Psoas muscle (tissue), 7 donors: ENCODE measurements at regions not wholly inside any gene's neighbourhood (a gene's known extent, or its start where the extent isn't known, plus 50 kb on each side); places are given as distances from the start of the nearest gene placed in this dataset.

Source experiments
- ATAC-seq, 4 donors: fragments of 200-7000 bp; cut with Tn5 transposase; one replicate each; pipeline ENCODE4 v1.9.1; 2020; ENCODE audit warnings: moderate library complexity in 3 of 4, mild to moderate bottlenecking in 2 of 4
- DNase-seq, 2 donors: peaks; one replicate each; pipeline ENCODE4 v3.0.0-alpha.2; 2020
- H3K27ac ChIP-seq: fragments of 200-600 bp; one replicate; pipeline ENCODE4 v1.8.0; 2022
- H3K27me3 ChIP-seq, 3 donors: fragments of 200-600 bp in 1 of 3; one replicate each; pipeline versions ENCODE4 v1.6.1 to v1.8.0; 2013 to 2022; ENCODE audit warnings: low read length in 2 of 3, mild to moderate bottlenecking in 2 of 3, moderate library complexity in 1 of 3; ENCODE audit not compliant: insufficient read depth in 3 of 3
- H3K36me3 ChIP-seq, 2 donors: fragments of 200-600 bp in 1 of 2; one replicate each; pipeline versions ENCODE4 v1.6.1 to v1.8.0; 2013 to 2022; ENCODE audit warnings: low read depth in 1 of 2, mild to moderate bottlenecking in 1 of 2, moderate library complexity in 1 of 2; ENCODE audit not compliant: insufficient read depth in 1 of 2
- H3K4me1 ChIP-seq: fragments of 200-600 bp; one replicate; pipeline ENCODE4 v1.8.0; 2022
- H3K4me3 ChIP-seq: fragments of 200-600 bp; one replicate; pipeline ENCODE4 v1.8.0; 2022; ENCODE audit warnings: mild to moderate bottlenecking
- H3K9me3 ChIP-seq: fragments of 200-600 bp; one replicate; pipeline ENCODE4 v1.8.0; 2022
- WGBS, 3 donors: extraction: QIAGEN DNeasy Blood & Tissue Kit; methylation state at CpG; one replicate each; pipeline versions ENCODE4 v1.1.6 to v1.1.7; 2013; 5-methylcytosine and 5-hydroxymethylcytosine counted together
- intact Hi-C, 2 donors: fragments of 100-400 bp; cut with DNase I; formaldehyde crosslinking; loops; one replicate each; pipeline versions ENCODE4 v1.11.0 to v1.14.2; 2022
- TF ChIP-seq, protein P1 (sequence below): fragments of 200-600 bp; IDR thresholded peaks from one replicate; pipeline ENCODE4 v1.8.0; 2022; ENCODE audit warnings: antibody characterized with exemption
- donor health status: healthy with polysubstance abuse.
- donor health status: DM: no; HTN: no; CAD: no; lungs with moderate emphysema.
- donor health status: Bipolar disorder and iron deficiency.
- donor health status: healthy.
- donor health status: DM: yes; HTN: yes; CAD: no.
- donor health status: DM: no; HTN: no; CAD: no.
- donor health status: DM: yes; HTN: yes; CAD: no.

DNA sequence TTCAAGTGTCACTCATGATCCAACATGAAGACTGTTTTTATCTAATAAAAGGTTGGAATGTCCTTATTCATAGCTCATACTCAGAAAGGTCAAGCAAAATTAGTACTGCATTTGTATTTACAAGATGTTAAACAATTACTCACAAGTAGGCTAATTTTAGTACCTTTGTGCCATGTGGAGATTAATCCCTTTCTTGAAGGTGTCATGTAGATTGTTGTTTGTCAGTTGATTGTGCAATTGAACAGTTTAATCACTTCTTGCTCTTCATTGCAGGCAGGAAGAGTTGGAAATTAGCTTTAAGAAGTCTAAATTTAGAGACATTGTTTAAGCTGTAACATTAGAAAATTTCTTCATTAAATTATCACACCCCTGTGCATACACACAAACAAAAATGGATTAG, 847.1 kb downstream of the KCNT2 start:
- TF ChIP-seq, protein P1, sequence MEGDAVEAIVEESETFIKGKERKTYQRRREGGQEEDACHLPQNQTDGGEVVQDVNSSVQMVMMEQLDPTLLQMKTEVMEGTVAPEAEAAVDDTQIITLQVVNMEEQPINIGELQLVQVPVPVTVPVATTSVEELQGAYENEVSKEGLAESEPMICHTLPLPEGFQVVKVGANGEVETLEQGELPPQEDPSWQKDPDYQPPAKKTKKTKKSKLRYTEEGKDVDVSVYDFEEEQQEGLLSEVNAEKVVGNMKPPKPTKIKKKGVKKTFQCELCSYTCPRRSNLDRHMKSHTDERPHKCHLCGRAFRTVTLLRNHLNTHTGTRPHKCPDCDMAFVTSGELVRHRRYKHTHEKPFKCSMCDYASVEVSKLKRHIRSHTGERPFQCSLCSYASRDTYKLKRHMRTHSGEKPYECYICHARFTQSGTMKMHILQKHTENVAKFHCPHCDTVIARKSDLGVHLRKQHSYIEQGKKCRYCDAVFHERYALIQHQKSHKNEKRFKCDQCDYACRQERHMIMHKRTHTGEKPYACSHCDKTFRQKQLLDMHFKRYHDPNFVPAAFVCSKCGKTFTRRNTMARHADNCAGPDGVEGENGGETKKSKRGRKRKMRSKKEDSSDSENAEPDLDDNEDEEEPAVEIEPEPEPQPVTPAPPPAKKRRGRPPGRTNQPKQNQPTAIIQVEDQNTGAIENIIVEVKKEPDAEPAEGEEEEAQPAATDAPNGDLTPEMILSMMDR: no peak
- Histone ChIP-seq H3K27me3 (no peaks in the 10 kb centered on the region), H3K4me3 (no peak overlapping the region), H3K4me1 (no peaks in the 10 kb centered on the region), H3K36me3 (no peaks in the 10 kb centered on the region), H3K9me3 (no peaks in the 10 kb centered on the region), H3K27ac (no peak overlapping the region)
- DNase-seq: no peak
- ATAC-seq: no peak
- intact Hi-C loops: no loop called here

DNA sequence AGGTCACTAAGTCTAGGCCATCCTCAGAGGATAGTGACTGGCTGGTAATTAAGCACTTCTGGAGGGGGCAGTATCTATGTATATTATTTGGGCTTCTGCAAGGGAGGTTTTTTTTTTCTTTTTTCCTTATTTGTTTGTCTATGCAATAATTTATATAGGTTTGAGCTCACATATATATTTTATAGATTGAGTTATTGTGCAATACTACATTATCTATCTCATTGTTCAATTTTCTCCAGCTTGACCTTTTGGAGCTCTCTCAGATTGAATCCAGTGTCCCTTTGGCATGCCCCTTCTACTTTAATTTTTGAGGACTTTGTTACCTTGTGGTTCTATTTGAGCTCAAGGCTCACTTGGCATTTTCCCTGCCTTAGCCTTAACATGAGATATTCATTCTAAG, 852.1 kb downstream of the KCNT2 start:
- no peak for DNase-seq
- no peaks in the 10 kb centered on the region for H3K9me3 ChIP-seq
- H3K27ac ChIP-seq: no peak overlapping the region
- no peaks in the 10 kb centered on the region for H3K27me3 ChIP-seq
- no peak for ATAC-seq
- H3K4me1 ChIP-seq: no peaks in the 10 kb centered on the region
- no peak overlapping the region for H3K4me3 ChIP-seq
- intact Hi-C loops: no loop called here
- H3K36me3 ChIP-seq: no peaks in the 10 kb centered on the region
- TF ChIP-seq, protein P1: no peak

DNA sequence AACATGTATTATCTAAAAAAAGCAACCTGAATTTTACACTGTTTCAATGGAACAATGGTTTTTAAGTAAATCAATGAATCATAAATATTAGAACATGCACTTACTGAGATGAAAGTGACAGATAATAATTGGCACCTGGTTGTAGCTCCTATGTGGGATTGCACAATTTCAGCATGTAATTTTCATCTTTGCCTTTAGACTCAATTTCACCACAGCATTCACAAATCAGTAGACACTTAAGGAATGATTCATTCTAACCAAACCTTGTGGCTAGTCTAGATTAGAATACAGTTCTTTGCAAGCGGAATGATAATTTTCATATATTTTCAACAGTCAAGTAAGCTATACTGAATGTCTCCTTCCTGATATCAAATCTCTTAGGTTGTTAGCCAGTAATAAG, 853.4 kb downstream of the KCNT2 start:
- H3K4me1 ChIP-seq: no peaks in the 10 kb centered on the region
- no peak overlapping the region for H3K4me3 ChIP-seq
- no peaks in the 10 kb centered on the region for H3K27me3 ChIP-seq
- H3K27ac ChIP-seq: no peak overlapping the region
- TF ChIP-seq, protein P1: no peak
- 57 to 66% (median 62%) methylated on average over 1 of the region's 1 CpG for WGBS, 3 donors
- DNase-seq (no peak), ATAC-seq (no peak)
- no peaks in the 10 kb centered on the region for H3K36me3 ChIP-seq
- intact Hi-C loops: no loop called here
- H3K9me3 ChIP-seq: no peaks in the 10 kb centered on the region

DNA sequence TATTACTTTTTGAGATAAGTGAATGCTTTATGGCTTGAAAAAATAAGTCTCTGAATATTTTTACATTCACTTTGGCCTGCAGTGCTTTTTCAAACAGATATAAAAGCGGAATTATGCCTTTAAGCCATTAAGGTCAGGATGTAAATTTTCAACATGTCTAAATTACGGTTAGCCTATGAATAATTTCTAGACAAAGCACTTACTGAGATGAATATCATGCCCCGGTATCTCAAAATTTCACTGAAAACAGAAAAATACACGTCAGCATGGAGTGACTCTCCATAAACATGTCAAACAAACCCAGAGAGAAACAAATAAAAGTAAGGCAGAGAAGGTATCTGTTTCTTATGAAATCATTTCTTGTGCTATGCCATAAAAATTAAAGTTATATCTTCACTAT, 853.9 kb downstream of the KCNT2 start:
- Histone ChIP-seq H3K4me3 (no peak overlapping the region), H3K9me3 (no peaks in the 10 kb centered on the region), H3K4me1 (no peaks in the 10 kb centered on the region), H3K36me3 (no peaks in the 10 kb centered on the region), H3K27me3 (no peaks in the 10 kb centered on the region), H3K27ac (no peak overlapping the region)
- ATAC-seq: no peak
- TF ChIP-seq, protein P1: no peak
- intact Hi-C loops: no loop called here
- 68 to 73% (median 70%) methylated on average over 4 of the region's 4 CpGs for WGBS, 3 donors
- DNase-seq: no peak

DNA sequence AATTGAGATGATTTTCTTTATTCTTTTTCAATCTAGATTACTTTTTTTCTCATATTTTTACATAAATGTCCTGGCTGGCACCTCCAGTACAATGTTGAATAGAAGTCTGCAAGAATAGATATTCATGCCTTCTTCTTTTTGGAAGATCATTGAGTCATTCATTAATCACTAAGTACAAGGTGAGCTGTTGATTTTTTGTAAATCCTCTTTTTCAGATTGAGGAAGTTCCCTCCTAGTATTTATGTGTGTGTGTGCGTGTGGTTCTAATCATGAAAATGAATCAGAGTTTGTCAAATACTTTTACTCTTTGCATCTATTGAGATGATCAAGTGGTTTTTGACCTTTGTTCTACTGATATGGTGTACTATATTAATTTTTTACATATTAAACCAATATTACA, 859.3 kb downstream of the KCNT2 start:
- no peaks in the 10 kb centered on the region for H3K36me3 ChIP-seq
- H3K27ac ChIP-seq: no peak overlapping the region
- DNase-seq (no peak), ATAC-seq (no peak)
- H3K9me3 ChIP-seq: no peaks in the 10 kb centered on the region
- TF ChIP-seq, protein P1: no peak
- H3K4me3 ChIP-seq: no peak overlapping the region
- no peaks in the 10 kb centered on the region for H3K4me1 ChIP-seq
- intact Hi-C loops: no loop called here
- 97% methylated on average over 1 of the region's 1 CpG for WGBS, 3 donors
- no peaks in the 10 kb centered on the region for H3K27me3 ChIP-seq
